Pulmonary artery endothelial cell (primary cell): ENCODE measurements at regions not wholly inside any gene's neighbourhood (a gene's known extent, or its start where the extent isn't known, plus 50 kb on each side); places are given as distances from the start of the nearest gene placed in this dataset.
"Not testable (repeated sequence)": the region's sequence is repeated elsewhere in the genome, so short reads cannot be mapped to it uniquely, and the experiment has no call there.

Source experiments
- DNase-seq: peaks from one replicate; pipeline ENCODE4 v3.0.0-alpha.2; 2011; ENCODE audit warnings: low read depth, low spot score

DNA sequence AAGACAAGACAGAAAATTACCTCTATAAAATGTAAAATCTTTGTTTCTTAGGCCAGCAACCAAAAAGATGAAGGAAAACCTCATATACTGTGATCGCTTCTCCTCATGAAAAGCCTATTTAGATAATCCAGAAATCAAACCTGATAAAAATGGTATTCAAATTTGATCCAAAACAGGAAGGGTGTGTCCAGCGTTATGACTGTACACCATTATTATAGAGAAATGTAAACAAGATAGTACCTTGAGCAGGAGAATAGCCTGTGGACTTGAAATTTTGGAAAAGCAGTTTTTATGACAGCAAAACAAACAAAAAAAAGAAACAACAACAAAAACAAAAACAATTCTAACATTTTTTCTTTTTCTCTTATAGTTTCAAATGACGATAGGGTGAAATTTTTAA lies 1382.8 kb upstream of the CDH9 start:
- no peak for DNase-seq

DNA sequence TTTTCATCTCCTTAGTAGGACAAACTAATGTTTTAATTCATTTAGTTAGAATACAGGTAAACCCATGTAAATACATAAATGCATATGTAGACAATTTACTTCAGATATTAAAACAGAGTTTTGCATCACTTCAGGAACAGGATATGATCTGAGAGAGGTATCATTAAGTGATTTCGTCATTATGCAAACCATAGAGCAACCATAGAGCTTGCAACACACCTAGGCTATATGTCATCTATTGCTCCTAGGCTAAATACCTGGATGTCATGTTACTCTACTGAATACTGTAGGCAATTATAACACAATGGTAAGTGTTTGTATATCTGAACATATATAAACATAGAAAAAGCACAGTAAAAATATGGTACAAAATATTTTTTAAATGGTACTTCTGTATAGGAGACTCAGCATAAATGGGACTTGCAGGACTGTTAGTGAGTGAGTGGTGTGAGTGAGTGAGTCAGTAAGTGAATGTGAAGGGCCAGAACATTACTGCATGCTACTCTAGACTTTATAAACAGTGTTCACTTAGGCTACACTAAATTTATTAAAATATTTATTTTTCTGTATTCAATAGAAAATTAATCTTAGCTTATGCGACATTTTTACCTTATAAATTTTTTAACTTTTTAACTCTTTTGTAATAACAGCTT lies 1377.5 kb upstream of the CDH9 start:
- DNase-seq: no peak

DNA sequence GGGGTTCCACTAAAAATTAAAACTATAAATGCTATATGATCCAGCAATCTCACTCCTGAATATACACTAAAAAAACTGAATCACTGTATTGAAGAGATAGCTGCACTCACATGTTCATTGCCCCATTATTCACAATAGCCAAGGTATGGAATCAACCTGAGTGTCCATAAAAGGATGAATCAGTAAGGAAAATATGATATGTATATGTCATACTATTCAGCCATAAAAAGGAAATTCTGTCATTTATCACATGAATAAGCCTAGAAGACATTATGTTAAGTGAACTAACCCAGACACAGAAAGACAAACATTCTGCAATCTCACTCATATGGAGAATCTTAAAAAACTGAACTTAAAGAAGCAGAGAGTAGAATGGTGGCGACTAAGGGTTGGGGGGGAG lies 1376.2 kb upstream of the CDH9 start:
- DNase-seq: no peak

DNA sequence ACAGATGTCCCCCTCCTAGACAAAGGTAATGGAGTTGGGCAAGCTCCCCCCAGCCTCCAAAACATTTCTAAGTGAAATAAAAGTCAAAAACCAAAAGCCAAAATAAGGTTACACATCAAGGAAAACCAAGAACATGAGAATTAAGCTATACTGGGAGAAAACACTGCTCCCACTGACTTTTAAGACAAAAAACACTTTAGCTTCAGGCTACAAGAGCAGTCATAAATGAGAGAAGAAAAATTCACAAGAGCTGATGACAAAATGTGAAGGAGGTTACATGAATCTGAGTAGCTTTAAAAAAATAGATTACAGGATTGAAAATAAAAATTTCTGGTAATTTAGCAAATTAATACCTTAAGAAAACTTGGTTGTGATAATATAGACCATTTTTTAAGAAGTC lies 1370.3 kb upstream of the CDH9 start:
- no peak for DNase-seq

DNA sequence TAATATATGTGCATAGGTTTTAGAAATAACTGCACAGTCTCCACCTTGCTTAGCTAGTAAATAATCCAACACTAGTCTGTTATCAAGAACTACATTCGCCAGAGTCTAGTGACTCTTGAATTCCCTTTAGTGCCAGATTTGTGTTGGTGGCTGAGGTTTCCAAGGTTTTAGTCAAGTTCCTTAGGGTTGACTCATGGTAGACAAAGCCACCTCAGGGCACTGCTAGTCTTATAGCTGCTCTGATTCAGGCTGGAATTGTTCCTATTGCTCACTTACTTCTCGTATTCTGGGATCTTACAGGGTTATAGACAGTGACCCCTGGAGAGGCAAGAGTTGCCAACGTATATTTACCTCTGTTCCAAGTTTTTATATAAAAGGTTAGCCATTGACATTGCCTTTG lies 1369.8 kb upstream of the CDH9 start:
- no peak for DNase-seq

DNA sequence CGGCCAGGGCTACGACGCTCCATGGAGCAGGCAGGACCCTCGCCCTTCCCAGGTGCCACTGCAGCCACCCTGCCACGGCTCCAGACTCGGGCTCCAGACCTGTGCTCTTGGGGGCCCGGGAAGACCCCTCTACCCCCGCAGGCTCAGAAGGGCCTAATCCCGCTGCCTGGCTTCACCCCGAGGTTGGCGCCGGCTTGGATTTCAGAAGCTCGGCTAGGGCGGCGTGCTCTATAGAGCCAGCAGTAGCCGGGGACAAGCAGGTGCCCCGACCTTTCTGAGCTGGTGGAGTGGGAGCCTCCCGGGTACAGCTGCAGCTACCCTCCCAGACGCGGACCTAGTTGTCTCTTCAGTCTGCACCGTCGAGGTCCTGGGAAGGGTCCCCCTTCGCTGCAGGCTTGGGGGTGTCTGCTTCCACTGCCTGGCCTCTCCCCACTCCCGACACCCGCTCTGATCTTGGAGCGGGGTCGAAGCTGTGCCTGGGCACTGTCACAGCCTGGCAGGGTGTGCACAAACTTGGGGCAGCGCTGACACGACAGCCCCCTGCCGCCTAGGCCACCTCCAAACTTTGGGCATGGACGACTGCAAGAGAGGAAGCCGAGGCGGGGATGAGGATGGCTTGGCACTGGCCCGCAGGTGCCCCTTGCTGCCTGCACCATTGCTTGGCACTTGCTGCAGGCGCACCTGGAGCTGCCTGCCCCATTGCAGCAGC lies 1366.1 kb upstream of the CDH9 start:
- DNase-seq: no peak

DNA sequence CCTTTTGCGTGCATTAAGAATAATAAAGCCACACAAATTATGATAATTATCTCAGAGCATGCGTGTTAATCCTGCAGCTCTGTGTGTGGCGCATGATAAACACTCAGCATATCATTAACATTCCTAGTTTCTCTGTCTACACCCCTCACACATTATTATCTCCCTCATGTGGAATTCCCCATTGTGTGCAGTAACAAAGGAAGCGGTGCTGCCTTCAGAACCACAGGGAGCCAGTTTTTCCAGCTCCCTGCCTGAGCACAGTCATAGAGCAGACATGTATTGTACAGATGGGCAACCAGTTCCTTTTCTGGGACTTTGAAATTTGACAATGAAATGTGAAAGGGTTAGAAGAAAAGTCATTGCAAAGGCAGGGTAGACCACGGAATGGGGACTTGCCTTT lies 1365.5 kb upstream of the CDH9 start:
- no peak for DNase-seq

DNA sequence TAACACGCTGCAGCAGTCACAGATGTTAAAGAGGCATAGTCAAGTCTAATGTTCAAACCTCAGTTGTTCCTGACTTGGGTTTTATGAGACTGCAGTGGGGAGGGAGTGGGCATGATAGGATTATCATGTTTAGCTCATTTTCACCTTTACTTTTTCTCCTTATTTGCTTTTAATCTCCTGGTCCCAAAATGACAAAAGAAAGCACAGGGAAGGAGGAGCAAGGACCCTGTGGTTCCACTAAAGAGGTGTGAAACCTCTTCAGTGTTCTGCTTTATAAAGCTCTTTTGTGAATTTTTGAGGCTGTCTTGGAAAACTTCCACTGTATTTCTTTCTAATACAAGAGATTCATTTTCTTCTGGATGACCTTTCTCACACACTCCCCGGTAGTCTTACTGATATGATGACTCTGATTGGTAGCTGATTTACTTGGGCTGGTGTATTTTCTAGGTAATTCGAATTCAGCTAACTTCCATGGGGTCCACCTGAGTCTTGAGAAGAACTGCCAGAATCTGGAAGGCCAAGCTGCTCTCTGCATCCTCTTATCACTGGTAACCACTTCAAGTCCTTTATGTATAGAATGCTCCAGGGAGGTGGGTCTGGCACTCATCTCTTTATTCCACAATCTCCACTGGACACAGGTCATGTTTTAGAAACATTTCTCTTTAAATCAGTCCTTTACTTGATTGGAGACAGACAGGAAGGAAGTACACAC lies 1364.4 kb upstream of the CDH9 start:
- no peak for DNase-seq

DNA sequence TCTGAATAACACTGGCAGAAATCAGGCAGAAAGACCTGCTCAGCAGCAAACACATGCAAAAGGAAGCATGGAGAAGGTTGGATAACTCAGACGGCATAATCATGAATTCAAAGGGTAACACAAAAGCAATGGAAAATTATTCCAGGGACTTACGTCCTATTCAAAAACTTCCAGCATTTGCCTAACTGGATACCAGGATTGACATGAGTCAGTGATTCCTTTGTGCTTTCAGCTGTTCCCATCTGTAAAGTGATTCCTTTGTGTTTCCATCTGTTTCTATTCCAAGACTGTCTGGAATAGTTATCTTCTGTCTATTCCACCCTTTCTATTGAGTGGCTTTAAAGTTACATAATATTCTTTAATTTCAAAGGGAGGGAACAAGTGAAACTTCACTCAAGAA lies 1361.7 kb upstream of the CDH9 start:
- DNase-seq: no peak

DNA sequence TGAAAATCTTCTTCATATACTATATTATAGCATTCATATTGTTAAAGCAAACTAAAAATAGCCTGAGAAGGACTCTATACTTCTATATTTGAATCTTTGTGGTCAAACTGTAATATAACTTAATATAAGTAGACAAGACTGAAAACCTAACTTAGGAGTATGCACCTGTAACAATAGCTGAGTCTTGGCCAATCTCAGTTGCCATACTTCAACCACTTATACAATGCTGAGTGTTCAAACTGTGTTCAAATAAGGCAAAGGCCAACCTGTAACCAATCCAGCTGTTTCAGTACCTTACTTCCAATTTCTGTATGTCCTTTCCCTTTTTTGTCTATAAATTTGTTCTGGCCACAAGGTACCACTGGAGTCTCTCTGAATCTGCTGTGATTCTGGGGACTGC lies 1360.8 kb upstream of the CDH9 start:
- no peak for DNase-seq

DNA sequence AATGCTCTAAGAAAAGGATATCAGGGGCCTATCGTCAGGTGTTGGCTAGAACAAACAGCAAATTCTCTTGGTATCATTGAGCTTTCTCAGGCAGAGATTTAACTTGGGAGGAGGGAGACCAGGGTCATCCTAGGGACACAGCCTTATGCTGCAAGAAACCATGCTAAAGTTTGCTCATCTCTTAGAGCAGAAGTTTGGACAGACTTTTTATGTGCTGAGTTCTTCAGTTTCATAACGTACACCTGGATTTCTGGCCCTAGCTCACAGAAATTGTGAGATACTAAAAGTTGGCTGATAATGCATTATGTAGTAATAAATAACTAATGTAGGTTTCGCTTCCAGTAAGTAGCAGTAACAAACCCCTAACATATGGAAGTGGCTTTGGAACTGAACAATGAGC lies 1359.8 kb upstream of the CDH9 start:
- DNase-seq: no peak

DNA sequence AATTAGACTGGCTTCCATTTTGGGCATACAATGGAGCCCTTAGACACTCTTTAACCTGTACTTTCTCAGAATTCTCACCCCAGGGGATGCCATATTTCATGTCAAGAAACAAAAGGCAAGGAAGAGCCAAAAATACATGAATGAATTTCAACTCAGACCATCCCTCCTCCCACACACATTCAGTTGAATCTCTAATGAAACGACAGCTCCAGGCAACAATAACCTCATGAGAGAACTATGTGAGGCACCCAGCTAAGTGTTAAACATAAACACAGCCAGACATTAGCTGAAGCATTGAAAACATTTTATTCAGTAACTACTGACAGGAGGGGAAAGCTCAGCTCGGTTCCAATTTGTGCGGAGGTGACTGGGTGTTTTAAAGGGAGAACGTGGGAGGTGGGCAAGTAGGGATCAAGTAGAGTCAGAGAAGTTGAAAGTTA lies 1359.1 kb upstream of the CDH9 start:
- DNase-seq: no peak

DNA sequence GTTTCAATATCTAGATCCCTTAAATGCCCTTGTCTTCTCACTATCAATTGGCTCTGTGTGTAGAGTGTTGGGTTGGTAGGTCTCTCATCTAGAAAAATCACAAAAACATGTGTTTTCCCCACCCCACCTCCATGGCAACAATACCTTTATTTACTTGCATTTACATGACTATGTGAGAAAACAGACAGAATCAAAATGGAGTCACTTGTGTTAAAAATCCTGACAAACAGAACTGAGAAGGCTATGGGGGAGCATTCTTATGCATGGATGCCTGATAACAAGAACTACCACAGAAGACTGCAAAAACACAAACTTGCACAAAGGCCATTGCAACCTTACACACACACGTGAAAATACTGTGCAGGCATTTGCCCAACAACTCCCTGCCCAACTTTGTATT lies 1352.9 kb upstream of the CDH9 start:
- DNase-seq: no peak

DNA sequence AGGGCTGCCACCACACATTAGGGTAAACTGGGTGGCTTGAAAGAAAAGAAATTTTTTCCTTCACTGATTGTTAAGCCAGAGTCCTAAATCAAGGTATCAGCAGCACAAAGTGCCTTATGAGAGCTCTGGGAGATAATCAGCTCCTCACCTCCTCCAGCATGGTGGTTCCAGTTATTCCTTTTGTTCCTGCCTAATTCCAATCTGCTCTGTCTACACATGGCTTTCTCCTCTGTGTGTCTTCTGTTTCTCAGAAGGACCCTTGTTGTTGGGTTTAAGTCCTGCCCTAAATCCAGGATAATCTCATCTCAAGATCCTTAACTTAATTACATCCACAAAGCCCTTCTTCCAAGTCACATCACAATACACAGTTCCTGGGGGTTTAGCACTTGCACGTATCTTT lies 1352.0 kb upstream of the CDH9 start:
- DNase-seq: no peak

DNA sequence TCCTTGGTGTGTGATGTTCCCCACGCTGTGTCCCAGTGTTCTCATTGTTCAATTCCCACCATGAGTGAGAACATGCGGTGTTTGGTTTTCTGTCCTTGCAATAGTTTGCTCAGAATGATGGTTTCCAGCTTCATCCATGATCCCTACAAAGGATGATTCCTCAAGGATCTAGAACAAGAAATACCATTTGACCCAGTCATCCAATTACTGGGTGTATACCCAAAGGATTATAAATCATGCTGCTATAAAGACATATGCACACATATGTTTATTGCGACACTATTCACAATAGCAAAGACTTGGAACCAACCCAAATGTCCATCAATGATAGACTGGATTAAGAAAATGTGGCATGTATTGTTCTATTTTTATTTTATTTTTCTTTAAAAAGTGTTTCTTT lies 1351.3 kb upstream of the CDH9 start:
- DNase-seq: not testable (repeated sequence)

DNA sequence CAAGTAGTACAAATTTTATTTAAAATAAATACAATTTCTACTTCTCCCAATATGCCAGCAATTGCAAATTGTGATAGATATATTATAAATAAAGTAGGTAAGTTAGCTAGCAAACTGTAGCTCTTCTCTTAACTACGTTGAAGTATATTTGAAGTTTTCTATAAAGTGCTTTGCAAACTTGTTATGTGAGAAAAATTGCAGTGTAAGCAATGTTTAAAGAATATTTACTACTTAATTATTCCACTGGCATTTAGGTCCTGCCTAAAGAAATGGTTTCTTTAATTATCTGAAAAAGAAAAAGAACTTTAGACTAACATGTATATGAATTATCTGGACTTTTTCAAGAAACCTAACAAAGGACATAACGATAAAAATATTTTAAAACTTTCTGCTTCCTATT lies 1350.0 kb upstream of the CDH9 start:
- no peak for DNase-seq

DNA sequence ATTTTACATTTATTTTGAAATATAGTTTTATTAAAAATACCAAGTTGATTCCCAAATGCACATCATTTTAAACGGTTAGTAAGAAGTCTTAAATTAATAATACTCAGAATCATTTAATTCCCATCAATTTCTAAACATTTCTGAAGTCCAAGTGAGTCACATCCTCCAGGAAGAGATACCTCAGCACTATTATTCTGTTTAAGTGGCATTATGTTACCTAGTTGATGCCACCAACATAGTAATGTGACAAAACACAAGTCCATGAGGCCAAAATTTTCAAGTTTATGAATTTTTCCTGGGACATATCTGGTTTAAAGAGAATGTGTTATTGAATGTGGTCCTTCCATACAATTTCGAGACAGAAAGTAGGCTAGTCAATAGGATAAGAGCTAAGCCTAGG lies 1348.3 kb upstream of the CDH9 start:
- no peak for DNase-seq

DNA sequence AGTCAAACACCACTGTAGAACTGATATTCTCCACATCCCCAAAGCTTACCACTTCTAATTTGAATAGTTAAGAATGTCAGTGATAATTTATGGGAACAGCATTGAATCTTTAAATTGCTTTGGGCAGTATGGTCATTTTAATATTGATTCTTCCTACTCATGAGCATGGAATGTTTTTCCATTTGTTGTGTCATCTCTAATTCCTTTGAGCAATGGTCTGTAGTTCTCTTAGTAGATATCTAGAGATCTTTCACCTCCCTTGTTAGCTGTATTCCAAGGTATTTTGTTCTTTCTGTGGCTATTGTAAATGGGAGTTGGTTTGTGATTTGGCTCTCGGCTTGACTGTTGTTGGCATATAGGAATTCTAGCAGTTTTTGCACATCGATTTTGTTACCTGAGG lies 1341.8 kb upstream of the CDH9 start:
- no peak for DNase-seq

DNA sequence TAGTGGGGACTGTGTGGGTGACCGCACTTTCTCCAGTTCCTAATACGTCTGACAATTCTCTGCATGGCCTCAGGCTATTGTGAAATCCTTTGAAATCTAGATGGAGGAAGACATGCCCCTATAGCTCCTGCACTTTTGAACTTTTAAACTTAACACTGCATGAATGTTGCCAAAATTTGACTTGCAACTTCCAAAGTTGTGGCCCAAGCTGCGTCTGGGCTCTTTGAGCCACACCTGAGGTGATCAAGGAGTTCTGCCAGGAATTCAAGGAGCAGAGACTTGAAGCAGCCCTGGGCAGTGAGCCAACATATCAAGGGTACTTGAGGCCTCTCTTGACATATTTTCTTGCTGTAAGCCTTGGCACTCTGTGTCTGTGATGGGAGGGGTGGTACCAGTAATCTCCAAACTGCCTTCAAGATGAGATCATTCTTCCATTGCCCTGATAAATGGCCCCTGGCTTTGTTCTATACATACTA lies 1336.1 kb upstream of the CDH9 start:
- no peak for DNase-seq

DNA sequence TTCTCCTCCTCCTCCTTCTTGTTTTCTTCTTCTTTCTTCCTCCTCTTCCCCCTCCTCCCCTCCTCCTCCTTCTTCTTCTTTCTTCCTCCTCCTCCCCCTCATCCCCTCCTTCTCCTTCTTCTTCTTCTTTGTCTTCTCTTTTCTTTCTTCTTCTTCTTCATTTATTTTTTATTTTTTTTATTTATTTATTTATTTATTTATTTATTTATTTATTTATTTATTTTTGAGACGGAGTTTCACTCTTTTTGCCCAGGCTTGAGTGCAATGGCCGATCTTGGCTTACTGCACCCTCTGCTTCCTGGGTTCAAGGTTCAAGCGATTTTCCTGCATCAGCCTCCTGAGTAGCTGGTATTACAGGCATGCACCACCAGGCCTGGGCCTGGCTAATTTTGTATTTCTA lies 1332.5 kb upstream of the CDH9 start:
- no peak for DNase-seq

DNA sequence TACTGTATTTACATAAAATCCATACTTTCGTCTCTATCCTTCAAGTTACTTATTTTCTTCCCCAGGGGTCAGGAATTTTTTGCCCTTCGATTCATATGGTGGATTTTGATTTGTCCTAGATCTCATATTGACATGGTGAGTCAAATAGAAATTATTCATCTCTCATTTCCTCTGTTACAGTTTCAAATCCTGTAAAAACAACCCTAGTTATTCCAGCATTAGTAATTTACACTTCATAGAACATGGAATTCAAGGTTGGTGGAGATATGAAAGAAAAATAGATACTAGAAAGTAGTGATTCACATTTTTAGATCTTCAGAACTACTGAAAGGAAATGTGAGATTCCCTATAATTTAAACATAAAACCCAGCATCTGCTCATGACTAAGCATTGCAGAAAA lies 1331.0 kb upstream of the CDH9 start:
- DNase-seq: no peak

DNA sequence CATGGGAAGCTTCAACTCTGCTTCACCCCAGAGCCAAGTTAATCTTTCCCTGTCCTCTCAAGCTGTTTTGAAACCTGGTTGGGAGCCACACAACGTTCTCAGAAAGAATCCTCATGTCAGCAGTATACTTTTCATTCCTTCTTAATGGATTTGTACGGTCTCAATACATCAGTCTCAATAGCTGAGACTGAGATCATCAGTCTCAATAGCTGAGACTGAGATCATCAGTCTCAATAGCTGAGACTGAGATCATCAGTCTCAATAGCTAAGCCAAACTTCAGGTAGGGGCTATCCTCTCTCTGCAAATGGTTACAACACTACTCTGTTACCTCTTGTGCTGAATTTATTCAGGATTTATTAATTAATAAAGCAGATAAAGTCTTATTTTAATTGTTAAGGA lies 1317.4 kb upstream of the CDH9 start:
- no peak for DNase-seq

DNA sequence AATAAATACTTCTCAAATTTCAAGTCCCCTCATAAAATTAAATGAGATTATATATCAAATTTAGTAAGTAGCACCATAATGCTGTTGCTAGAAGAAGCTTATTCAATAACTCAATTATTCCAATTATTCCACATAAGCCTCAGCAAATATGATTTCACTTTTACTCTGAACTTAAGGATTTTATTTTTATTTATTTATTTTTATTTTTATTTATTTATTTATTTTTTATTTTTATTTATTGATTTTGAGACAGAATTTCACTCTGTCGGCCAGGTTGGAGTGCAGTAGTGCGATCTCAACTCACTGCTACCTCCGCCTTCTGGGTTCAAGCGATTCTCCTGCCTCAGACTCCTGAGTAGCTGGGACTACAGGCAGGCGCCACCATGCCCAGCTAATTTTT lies 1308.3 kb upstream of the CDH9 start:
- DNase-seq: no peak
